GM18498 (cell line): ENCODE measurements at regions not wholly inside any gene's neighbourhood (a gene's known extent, or its start where the extent isn't known, plus 50 kb on each side); places are given as distances from the start of the nearest gene placed in this dataset.
"Not testable (repeated sequence)": the region's sequence is repeated elsewhere in the genome, so short reads cannot be mapped to it uniquely, and the experiment has no call there.

ENCODE experiments used
- ATAC-seq: cut with Tn5 transposase; IDR thresholded peaks from one replicate; pipeline ENCODE4 v1.9.1; 2021; ENCODE audit warnings: mild to moderate bottlenecking, moderate library complexity; ENCODE audit not compliant: unreplicated experiment

DNA sequence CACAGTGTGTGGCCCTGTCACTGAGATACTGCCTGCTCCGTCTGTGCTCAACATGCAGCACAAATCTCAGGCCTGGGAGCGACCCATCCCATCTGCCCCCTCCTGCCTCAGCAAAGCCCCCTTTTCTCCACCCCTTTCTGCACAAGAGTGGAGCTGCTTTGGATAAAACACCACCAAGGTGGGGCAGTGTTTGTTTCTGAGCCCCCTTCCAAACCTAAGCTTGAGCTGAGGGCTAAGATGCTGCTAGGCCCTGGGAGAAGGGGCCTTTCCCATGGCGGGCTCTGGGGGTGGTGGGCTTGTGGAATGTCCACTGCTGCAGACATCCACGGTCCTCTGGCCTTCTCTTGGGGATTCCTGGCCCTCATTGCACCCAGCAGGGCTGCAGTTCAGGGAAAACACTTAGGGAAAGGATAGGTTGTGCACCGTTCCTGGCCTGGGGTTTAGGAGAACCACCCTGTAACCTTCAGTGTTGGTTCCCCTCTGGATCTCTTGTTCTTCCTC lies 594.1 kb downstream of the TBC1D22A start:
- ATAC-seq, result no peak

DNA sequence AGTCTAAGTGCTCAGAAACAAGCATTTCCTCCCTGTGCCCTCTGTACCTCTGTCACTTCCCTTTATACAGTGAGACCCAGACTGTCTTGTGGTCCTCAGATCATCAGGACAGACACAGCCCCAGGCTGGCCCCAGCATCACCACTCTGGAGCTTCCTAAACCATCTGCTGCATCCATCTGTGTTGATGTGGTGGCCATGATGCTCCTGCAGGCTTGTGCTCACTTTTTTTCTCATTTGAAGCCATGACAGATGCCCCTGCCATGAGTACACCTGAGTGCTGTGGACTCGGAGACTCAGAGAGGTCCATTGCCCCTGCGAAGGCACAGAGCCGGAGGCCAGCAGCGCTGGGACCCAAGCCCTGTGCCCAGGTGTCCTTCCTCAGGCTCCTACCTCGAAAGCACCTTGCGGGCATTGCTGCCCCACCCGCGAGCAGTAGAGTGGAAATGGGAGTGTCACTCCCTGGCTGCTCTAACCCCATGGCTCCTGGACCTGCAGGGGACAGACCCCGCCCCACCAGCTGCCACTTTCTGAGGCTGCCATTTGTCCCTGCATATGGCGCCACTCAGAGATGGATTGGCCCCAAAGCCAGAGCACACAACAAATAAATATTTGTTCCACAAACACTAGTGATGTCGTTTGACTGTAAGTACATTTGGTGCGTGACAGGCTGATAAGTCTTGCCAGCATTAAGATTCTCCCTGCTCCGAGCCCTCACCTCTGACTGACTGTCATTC lies 593.5 kb downstream of the TBC1D22A start:
- no peak for ATAC-seq

DNA sequence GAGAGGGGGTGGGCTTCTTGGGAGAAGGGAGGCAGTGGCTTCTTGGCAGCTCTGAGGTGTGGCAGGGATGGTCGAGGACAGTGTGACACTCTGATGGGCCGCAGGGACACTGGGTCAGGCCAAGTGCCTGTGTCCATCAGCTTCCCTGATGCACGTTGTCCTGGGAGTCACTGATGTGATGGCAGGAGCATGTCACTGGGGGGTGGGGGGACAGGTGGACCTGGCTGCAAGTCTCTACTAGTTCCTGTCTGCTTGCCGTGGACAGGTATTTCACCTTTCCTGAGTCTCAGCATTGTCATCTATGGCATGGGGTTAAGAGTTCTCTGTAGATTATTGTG lies 592.9 kb downstream of the TBC1D22A start:
- ATAC-seq, result no peak

DNA sequence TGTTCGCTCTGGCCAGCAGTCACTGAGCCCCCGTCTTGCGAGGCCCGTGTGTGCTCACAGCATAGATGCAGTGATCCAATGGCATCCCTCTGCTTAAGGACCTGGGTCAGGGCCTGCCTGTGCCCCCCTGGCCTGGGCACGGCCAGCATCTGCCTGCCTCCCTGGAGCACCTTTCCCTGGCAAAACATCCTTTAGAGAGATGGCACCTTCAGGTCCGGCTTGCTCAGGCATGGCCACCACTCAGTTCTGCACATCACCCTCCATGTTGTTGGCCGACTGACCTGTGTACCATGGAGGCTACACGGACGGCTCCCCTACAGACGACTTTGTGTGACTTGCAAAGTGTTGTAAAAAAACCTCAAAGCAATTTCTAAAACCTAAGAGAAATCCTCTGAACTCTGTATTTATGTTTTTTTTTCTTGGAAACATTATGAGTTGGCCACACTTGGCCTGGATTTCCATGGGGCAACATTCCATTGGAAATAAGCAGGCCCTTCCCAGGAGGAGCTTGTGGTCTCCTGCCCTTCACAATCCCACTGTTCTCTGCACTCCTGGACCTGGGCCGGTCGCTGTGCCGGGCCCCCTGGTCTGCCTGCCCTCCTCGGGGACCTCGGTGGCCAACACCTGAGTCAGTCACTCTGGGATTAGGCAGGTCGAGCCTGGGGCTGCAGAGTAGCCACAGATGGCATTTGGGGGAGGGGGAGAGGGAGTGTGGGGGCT lies 592.4 kb downstream of the TBC1D22A start:
- ATAC-seq, result no peak

DNA sequence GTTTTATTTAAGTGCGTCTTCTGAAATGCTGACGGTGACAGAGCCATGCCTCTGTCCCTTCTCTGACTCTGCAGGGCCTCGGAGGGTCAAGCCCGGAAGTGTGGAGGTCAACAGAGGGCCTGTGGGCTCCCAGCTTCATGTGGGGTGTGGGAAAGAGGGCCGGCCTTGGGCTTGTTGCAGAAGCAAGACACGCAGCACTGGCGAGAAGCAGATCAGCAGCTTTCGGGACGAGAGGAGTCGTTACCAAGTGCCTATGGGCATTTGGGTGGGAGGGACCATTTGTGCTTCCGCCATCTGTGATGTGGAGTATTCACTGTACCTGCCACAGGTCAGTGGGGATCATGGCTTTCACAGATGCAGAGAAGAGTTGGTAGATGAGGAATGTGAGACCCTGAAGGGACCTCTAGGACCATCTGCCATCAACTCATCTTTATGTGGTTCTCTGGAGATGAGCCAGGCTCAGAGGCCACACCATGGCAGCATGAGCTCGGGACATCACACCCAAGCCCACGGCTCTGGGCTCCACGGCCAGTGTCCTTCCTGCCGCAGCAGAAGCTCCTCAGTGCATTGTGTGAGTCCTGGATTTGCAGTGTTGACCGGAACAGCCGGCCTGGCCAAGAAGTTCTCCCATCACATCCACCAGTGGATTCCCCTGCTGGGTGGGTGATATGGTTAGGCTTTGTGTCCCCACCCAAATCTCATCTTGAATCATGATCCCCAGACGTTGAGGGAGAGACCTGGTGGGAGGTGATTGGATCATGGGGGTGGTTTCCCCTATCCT lies 590.7 kb downstream of the TBC1D22A start:
- ATAC-seq, result no peak

DNA sequence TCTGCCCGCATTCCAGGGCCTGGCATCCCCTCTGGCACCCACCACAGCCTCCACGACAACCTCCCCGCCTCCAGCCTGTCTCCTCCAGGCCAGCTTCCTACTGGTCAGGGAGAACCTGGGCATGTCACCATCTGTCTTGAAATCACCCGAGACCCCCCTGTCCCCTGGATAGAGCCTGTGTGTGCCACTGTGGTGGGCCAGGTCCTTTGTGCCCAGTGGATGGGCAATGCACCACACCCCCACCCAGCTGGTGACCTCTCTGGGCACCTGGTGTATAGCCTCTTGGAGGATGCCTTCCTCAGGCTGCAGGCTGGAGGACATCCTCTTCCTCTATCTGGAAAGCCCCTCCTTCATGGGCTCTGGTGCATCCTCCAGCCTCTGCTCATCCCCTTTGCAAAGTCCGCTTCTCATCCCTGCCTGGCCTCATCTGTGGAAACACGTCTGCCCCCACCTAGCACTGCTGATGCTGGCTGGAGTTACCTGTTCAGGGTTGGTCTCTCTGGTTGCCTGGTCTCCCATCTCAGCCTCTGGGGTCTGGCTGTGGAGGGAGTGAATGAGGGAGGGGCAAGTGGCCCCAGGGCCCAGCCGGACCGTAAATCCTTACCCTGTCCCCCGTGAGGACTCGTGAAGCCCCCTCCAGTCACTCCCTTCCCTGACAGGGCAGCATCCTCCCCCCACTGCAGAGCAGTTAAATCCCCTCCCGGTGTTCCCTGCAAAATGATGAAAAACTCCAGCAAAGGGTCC lies 589.6 kb downstream of the TBC1D22A start:
- ATAC-seq, result no peak

DNA sequence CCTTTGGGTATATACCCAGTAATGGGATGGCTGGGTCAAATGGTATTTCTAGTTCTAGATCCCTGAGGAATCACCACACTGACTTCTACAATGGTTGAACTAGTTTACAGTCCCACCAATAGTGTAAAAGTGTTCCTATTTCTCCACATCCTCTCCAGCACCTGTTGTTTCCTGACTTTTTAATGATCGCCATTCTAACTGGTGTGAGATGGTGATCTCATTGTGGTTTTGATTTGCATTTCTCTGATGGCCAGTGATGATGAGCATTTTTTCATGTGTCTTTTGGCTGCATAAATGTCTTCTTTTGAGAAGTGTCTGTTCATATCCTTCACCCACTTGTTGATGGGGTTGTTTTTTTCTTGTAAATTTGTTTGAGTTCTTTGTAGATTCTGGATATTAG lies 583.8 kb downstream of the TBC1D22A start:
- ATAC-seq, result not testable (repeated sequence)

DNA sequence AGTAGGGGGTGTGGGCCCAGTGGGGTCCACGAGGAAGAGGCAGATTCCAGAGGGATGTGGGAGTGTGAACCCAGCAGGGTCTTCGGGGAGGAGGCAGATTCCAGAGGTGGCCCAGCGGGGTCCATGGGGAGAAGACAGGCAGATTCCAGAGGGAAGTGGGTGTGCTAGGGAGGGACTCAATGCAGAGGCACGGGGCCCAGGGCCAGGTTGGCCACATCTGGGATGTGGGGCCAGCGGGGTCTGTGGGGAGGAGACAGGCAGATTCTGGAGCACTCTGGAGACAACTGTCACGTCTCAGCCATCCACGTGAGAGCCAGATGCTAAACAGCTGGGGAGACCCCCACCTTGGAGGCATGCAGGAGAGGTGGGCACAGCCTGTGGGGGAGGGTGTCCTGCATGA lies 582.6 kb downstream of the TBC1D22A start:
- no peak for ATAC-seq

DNA sequence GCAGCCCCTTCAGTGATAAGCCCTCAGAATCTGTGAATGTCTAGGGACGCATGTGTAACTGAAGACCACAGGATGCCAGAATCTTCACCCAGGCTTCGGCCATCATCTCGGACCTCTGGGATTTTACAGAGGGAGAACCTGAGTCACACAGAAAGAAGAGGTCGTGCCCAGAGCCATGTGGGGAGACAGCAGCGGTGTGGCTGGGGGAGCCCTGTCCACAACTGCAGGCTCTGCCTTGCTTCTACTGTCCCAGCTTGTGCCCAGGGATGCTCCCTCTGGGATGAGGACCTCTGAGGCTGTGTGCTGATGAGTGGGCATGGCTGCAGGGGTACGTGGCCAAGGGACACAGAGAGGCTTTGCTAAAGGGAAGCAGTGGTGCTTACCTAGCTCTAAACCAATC lies 582.0 kb downstream of the TBC1D22A start:
- ATAC-seq, result no peak

DNA sequence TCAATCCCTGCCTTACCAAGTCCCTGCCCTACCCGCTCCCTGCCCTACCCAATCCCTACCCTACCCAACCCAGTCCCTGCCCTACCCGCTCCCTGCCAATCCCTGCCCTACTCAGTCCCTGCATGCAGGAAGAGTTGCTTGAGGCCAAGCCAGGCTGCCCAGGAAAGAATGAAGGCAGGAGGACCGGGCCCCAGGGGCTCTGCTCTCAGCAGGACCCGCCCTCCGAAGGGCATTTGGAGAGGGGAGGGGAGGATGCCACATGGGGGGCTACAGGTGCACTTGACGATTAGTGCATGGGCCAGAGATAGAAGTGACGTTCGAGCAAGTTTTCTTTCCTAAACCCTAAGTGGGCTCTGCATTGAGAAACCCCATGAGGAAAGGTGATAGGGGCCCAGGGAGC lies 581.2 kb downstream of the TBC1D22A start:
- no peak for ATAC-seq

DNA sequence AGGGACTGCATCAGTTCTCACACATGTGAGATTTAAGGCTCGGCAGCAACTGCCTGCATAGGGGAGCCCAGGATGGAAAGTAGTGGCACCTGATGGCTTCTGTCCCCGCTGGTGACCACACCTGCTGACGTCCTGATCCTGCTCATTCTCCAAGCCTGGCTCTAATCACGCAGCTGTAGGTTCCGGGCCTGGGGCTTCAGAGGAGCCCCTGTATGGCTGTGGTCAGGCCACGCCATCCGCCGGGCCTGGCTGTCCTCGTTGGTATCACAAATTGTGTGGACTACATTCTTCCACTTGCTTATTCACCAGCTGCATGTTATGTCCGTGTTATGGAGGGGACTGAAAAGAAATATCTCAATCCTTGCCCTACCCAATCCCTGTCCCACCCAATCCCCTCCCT lies 580.0 kb downstream of the TBC1D22A start:
- no peak for ATAC-seq

DNA sequence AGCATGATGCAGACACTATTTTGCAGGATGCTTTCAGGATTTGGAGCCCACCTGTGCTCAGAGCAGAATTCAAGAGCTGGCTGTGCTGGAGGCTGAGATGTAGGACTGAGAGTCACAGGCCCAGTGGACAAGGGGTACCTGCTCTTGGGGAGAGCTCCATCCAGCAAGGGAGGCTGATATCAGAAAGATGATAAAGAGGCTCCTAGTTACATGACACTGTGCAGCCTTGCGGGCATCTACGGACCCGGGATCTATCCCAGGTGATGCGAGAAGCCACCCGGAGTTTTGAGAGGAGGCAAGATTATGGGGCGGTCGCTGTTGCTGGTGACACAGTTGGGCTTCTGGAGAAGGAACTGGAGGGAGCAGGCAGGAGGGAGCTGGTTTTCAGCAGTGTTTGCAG lies 579.0 kb downstream of the TBC1D22A start:
- no peak for ATAC-seq

DNA sequence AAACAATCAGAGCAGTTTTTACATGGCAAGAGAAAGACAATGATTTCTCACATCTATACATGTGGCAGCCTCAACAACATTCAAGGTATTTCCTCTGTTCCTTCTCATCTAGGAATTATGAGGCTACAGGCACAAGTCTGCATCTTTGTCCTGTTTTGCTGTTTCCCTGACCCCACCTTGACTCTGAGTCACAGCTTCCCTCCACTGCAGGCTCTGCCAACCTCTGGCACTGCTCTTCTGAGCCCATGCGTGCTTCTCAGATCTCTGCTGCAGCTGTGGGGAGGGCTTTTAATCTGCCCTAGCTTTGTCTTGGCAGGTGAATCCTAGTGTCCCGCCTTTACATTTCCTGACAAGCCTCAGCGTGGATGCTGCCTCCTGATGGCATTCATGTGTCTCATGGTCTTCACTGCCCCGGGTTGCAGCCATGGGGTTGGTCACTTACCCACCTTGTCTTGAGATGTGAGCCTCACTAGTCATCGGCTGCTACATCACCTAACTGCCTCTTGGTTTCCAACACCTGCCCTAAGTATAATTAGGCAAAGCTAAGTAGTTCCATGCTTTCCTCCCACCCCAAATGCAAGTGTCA lies 578.5 kb downstream of the TBC1D22A start:
- no peak for ATAC-seq

DNA sequence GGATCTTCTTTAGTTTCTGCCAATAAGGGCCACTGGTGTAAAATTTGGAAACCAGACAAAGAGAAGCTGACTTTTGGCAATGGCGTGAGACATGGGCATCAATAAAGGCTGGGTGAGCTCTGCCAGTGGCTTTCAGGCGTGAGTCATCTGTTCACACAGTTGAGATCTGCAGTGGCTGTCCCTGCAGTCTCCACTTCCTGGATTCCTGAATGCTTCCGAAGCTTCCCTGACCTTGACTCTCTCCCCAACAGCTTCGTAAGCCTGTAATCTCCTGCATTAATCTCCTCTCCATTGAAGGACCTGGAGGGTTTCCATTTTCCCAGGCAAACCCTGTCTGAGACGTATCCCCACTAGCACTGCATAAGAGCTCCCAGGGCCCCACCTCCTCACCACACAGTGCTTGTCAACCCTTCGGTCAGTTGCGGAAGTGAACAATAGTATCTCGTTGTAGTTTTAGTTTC lies 574.7 kb downstream of the TBC1D22A start:
- ATAC-seq, result no peak

DNA sequence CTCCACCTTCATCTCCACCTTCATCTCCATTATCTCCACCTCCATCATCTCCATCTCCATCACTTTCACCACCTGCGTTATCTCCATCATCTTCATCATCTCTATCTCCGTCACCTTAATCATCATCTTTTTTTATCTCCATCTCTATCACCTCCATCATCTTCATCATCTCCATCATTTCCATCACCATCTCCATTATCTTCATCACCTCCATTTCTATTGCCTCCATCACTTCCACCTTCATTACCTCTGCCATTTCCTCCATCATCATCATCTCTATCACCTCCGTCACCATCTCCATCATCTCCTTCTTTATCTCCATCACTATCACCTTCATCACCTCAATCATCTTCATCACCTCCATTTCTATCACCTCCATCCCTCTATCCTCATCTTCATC lies 573.5 kb downstream of the TBC1D22A start:
- no peak for ATAC-seq

DNA sequence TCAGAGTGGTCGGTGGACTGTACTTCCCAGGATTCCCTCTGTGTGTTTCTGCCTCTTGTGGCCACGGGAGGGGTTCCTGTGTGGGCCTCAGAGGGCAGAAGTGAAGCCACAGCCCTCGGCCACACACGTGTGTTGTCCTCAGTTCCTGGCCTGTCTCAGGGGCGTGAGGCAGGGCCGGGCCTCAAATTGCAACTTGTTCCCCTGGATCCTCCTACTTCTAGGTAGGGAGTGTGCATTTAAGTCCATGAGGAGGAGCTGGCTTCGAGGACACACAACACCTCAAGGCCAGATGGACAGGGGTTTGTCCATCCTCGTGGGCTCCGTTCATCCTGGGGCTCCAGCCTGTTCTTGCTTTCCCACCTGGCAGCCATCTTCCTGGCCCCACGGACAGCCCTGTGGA lies 573.0 kb downstream of the TBC1D22A start:
- ATAC-seq, result no peak

DNA sequence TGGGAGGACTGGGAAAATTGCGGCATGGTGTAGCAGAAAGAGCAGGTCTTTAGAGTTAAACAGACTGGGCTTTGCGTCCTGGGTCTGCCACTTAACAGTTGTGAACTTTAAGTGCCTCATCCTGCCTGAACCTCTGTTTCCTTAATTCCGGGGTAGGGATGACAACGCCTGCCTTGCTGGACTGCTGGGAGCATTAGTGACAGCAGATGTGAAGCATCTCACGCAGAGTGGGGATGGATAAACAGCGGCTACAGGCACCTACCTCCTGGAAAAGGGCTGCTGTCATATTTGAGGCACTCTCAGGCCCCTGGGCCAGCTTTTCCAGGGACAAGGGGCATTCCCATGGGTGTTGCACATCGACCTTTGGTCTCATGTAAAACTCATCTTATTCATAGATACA lies 572.2 kb downstream of the TBC1D22A start:
- ATAC-seq, result no peak

DNA sequence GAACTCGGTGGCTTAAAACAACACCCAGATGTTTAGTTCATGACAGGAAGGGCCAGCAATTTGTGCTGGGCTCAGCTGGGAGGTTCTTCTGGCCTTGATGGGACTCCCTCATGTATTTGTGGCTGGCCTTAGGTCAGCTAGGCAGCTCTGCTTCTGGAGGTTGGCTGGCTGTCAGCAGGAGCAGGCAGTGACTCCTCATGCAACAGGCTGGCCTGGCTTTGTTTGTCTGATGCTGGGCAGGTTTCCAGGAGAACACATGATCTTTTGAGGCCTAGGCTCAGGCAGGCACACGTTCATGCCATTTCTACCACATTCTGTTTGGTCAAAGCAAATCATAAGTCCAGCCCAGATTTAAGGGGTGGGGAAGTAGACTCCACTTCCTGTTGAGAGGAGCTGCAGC lies 571.2 kb downstream of the TBC1D22A start:
- no peak for ATAC-seq

DNA sequence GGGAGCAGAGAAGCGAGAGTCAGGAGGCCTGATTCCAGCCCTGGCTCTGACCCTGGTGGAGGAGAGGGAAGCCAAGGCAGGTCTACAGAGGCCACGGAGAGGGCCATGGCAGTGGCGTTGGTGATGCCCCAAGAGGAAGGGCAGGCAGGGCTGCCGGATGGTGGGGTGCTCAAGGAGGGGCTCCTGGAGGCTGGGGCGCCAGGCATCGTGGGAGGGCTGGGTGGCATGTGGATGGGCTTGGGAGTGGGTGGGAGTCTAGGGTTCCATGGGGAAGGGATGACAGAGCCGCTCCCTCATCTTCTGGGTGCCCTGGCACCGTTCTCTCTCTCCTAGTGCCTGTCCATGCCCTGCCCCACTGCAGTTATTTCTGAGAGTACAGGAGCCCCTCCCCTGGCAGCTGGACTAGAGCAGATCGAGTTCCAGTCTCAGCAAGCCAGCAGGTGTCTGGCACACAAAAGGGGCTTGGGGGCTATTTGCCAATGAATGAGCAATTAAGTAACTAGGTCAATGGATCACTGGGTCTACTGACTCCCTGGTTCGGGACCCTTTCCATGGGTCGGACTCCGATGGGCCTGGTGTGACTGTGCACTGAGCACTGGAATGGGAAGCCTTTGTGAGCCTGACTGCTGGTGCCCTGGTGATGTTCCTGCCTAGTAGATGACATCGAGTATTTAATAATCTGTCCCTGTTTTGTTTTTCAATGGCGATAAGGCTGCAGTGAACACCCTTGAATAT lies 570.0 kb downstream of the TBC1D22A start:
- no peak for ATAC-seq

DNA sequence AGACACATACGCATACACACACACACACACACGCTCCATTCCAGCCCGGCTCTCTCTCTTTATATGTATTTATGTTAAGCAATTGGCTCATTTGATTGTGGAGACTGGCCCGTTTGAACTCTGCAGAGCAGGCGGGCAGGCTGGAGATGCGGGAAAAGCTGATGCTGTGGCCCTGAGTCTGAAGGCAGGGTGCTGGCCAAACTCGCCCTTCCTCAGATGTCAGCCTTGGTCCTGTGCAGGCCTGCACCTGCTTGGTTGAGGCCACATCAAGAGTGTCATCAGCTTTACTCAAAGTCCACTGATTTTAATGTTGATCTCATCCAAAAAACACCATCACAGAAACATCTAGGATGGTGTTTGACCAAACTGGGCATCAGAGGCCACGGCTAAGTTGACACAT lies 569.3 kb downstream of the TBC1D22A start:
- ATAC-seq, result no peak
